HepG2 (cell line): ENCODE measurements at regions not wholly inside any gene's neighbourhood (a gene's known extent, or its start where the extent isn't known, plus 50 kb on each side); places are given as distances from the start of the nearest gene placed in this dataset.

ENCODE experiments used
- ATAC-seq: fragments of 200-7000 bp; cut with Tn5 transposase; 3 replicates; pipeline ENCODE4 v1.9.1; 2020; ENCODE audit warnings: mild to moderate bottlenecking, moderate library complexity
- BruUV-seq: library from RNA; stranded (reverse); fragments of 400-500 nt; replicated peaks from 2 replicates; lab custom pipeline; 2021; lab: Mats Ljungman, UMichigan
- CTCF ChIA-PET: fragments of 300-600 bp; formaldehyde crosslinking; extraction: SDS; loops from one replicate; lab custom pipeline; 2021; ENCODE audit warnings: low total read pairs, inconsistent platforms, low intra/inter-chr PET ratio; lab: Yijun Ruan, JAX
- POLR2A ChIA-PET: fragments of 350-600 bp; sonication (Branson Sonifier 250); formaldehyde crosslinking; loops from one replicate; lab custom pipeline; 2020; ENCODE audit warnings: antibody characterized with exemption, inconsistent platforms; lab: Yijun Ruan, JAX
- DNase-seq: peaks from one replicate; pipeline ENCODE4 v3.0.0-alpha.2; 2015; ENCODE audit warnings: low spot score
- FAIRE-seq: peaks from 3 replicates; lab custom pipeline; 2011; peaks lifted over from hg19 to GRCh38; lab: Jason Lieb, UNC
- H2AFZ ChIP-seq: one replicate; pipeline ENCODE4 v1.6.1; 2011; ENCODE audit warnings: low read length, inconsistent platforms
- H3K27ac ChIP-seq: fragments of 300-600 bp; 3 replicates; pipeline ENCODE4 v1.8.0; 2011; ENCODE audit warnings: mixed run types, mild to moderate bottlenecking, mixed read lengths, low read length, inconsistent platforms; ENCODE audit not compliant: insufficient read depth; ENCODE audit errors: extremely low read length
- H3K27me3 ChIP-seq, 2 experiments: fragments of 200-600 bp in 1 of 2; 2 replicates in 1 of 2; 3 replicates in 1 of 2; pipeline versions ENCODE4 v1.6.0 to v1.8.0; 2011; ENCODE audit warnings: low read length in 2 of 2, mild to moderate bottlenecking in 2 of 2, moderate library complexity in 2 of 2, inconsistent platforms in 1 of 2; ENCODE audit not compliant: insufficient read depth in 2 of 2, control insufficient read depth in 1 of 2
- H3K36me3 ChIP-seq, 2 experiments: fragments of 200-600 bp in 1 of 2; replicated peaks in 1 of 2; 2 replicates in 1 of 2; 3 replicates in 1 of 2; pipeline versions ENCODE4 v1.5.1 to v1.8.0; 2011; ENCODE audit warnings: low read length in 2 of 2, inconsistent platforms in 1 of 2; ENCODE audit not compliant: insufficient read depth in 2 of 2, control insufficient read depth in 1 of 2
- H3K4me1 ChIP-seq: 2 replicates; pipeline ENCODE4 v1.5.1; 2012; ENCODE audit warnings: low read length, inconsistent platforms; ENCODE audit not compliant: insufficient read depth
- H3K4me2 ChIP-seq: 2 replicates; pipeline ENCODE4 v1.6.0; 2011; ENCODE audit warnings: low read depth, low read length, inconsistent platforms
- H3K4me3 ChIP-seq, 3 experiments: fragments of 200-600 bp in 1 of 3; sonication (generic), shearing (Covaris generic) in 1 of 3; replicated peaks in 1 of 3; 2 replicates each; pipeline ENCODE4 v1.5.1; 2011 to 2016; ENCODE audit warnings: low read length in 3 of 3, inconsistent platforms in 2 of 3, low read depth in 2 of 3, mild to moderate bottlenecking in 2 of 3, control low read depth in 1 of 3, mixed read lengths in 1 of 3; ENCODE audit not compliant: insufficient read depth in 1 of 3
- H3K79me2 ChIP-seq: one replicate; pipeline ENCODE4 v1.6.1; 2011; ENCODE audit warnings: low read length, inconsistent platforms; ENCODE audit not compliant: insufficient read depth
- H3K9ac ChIP-seq: 2 replicates; pipeline ENCODE4 v1.6.0; 2011; ENCODE audit warnings: mild to moderate bottlenecking, low read depth, low read length, inconsistent platforms; ENCODE audit not compliant: insufficient read depth
- H3K9me3 ChIP-seq: 2 replicates; pipeline ENCODE4 v1.5.1; 2012; ENCODE audit warnings: mild to moderate bottlenecking, low read length
- H4K20me1 ChIP-seq: 2 replicates; pipeline ENCODE4 v1.6.0; 2011; ENCODE audit warnings: inconsistent platforms, mild to moderate bottlenecking, low read length, moderate library complexity; ENCODE audit not compliant: insufficient read depth
- CBX2 ChIP-seq, 2 experiments: fragments of 200-600 bp in 1 of 2; sonication (generic); formaldehyde crosslinking in 1 of 2; IDR thresholded peaks; 2 replicates each; pipeline versions ENCODE4 v1.7.0 to v1.8.1; 2018 to 2022; ENCODE audit warnings: low read depth in 2 of 2, low read length in 1 of 2, mild to moderate bottlenecking in 1 of 2, missing genetic modification reagents in 1 of 2
- CEBPB ChIP-seq: IDR thresholded peaks from 2 replicates; pipeline ENCODE4 v1.6.1; 2011; ENCODE audit warnings: low read depth, low read length, improper control_type of control experiment, borderline replicate concordance
- GFI1 ChIP-seq: sonication (generic); formaldehyde crosslinking; IDR thresholded peaks from 2 replicates; pipeline ENCODE4 v1.5.0; 2020; ENCODE audit warnings: missing genetic modification reagents, mild to moderate bottlenecking, borderline replicate concordance
- IRX3 ChIP-seq: sonication (generic); formaldehyde crosslinking; IDR thresholded peaks from 2 replicates; pipeline ENCODE4 v1.8.1; 2023; ENCODE audit warnings: mild to moderate bottlenecking, low read depth, missing genetic modification reagents, borderline replicate concordance
- JUNB ChIP-seq: sonication (generic); formaldehyde crosslinking; IDR thresholded peaks from 2 replicates; pipeline ENCODE4 v1.8.0; 2022; ENCODE audit warnings: missing genetic modification reagents, mild to moderate bottlenecking, borderline replicate concordance
- KDM4B ChIP-seq: sonication (generic); formaldehyde crosslinking; IDR thresholded peaks from 2 replicates; pipeline ENCODE4 v1.4.0; 2020; ENCODE audit warnings: missing genetic modification reagents
- MAZ ChIP-seq, 2 experiments: sonication (generic) in 1 of 2; formaldehyde crosslinking in 1 of 2; IDR thresholded peaks; 2 replicates each; pipeline versions ENCODE4 v1.5.0 to v1.6.1; 2012 to 2020; ENCODE audit warnings: low read depth in 2 of 2, mild to moderate bottlenecking in 2 of 2, borderline replicate concordance in 1 of 2, improper control_type of control experiment in 1 of 2, low read length in 1 of 2, missing genetic modification reagents in 1 of 2, moderate library complexity in 1 of 2
- MEIS2 ChIP-seq: sonication (generic); formaldehyde crosslinking; IDR thresholded peaks from 2 replicates; pipeline ENCODE4 v1.9.0; 2021; ENCODE audit warnings: mild to moderate bottlenecking, missing genetic modification reagents
- RFXAP ChIP-seq: sonication (generic); formaldehyde crosslinking; IDR thresholded peaks from 2 replicates; pipeline ENCODE4 v1.4.0; 2020; ENCODE audit warnings: missing genetic modification reagents, borderline replicate concordance
- SMC3 ChIP-seq: IDR thresholded peaks from 2 replicates; pipeline ENCODE4 v1.6.1; 2011; ENCODE audit warnings: low read length, improper control_type of control experiment
- YEATS4 ChIP-seq: sonication (generic); formaldehyde crosslinking; IDR thresholded peaks from 2 replicates; pipeline ENCODE4 v1.4.0; 2020; ENCODE audit warnings: missing genetic modification reagents, borderline replicate concordance
- ZNF3 ChIP-seq: IDR thresholded peaks from 2 replicates; pipeline ENCODE4 v1.7.0; 2017; ENCODE audit warnings: inconsistent platforms
- ZNF33B ChIP-seq: sonication (generic); formaldehyde crosslinking; IDR thresholded peaks from 2 replicates; pipeline ENCODE4 v1.5.1; 2020; ENCODE audit warnings: mild to moderate bottlenecking, missing genetic modification reagents
- ZSCAN21 ChIP-seq: sonication (generic); formaldehyde crosslinking; IDR thresholded peaks from 2 replicates; pipeline ENCODE4 v1.8.0; 2022; ENCODE audit warnings: mild to moderate bottlenecking, missing genetic modification reagents, moderate library complexity, borderline replicate concordance
- WGBS: methylation state at CpG from one replicate; pipeline ENCODE4 v1.1.6; 2017; ENCODE audit warnings: low lambda C conversion rate; 5-methylcytosine and 5-hydroxymethylcytosine counted together
- in situ Hi-C: cut with HindIII; loops from 2 replicates; pipeline ENCODE4 v1.10.0; 2017; ENCODE audit warnings: low pct_unique_long_range_greater_than_20kb; ENCODE audit not compliant: extremely low pct_ligation_motif_present
- intact Hi-C: fragments of 100-400 bp; cut with micrococcal nuclease; formaldehyde crosslinking; loops from one replicate; pipeline ENCODE4 v1.10.0; 2022; ENCODE audit not compliant: unreplicated experiment
- TF ChIP-seq, protein P1 (sequence below): sonication (generic); formaldehyde crosslinking; IDR thresholded peaks from 2 replicates; pipeline ENCODE4 v1.5.1; 2020; ENCODE audit warnings: missing genetic modification reagents, mild to moderate bottlenecking, borderline replicate concordance
- TF ChIP-seq, protein P2 (sequence below): sonication (generic); formaldehyde crosslinking; IDR thresholded peaks from 2 replicates; pipeline ENCODE4 v1.4.0; 2020; ENCODE audit warnings: low read depth, mild to moderate bottlenecking, missing genetic modification reagents

DNA sequence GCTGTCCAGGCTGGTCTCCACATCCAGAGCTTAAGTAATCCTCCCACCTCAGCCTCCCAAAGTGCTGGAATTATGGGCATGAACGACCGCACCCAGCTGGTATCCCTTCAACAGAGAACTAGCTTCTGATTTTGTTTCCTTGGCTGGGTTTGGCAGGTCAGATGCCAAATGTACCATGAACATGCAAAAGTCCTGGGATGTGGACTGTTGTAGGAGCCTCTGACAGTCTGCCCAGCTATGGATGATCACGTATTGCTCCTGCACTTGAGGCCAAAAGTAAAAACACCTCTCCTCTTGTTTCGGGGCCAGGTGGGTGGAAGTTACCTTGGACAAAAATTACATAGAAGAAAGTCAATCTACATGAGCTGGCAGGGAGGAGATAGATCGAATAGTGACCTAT lies 699.5 kb downstream of the TYW1 start (continued):
- TF ChIP-seq, protein P1, sequence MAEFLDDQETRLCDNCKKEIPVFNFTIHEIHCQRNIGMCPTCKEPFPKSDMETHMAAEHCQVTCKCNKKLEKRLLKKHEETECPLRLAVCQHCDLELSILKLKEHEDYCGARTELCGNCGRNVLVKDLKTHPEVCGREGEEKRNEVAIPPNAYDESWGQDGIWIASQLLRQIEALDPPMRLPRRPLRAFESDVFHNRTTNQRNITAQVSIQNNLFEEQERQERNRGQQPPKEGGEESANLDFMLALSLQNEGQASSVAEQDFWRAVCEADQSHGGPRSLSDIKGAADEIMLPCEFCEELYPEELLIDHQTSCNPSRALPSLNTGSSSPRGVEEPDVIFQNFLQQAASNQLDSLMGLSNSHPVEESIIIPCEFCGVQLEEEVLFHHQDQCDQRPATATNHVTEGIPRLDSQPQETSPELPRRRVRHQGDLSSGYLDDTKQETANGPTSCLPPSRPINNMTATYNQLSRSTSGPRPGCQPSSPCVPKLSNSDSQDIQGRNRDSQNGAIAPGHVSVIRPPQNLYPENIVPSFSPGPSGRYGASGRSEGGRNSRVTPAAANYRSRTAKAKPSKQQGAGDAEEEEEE (CRISPR knock-in tag) = no peak
- TF ChIP-seq KDM4B = no peak
- TF ChIP-seq ZSCAN21 (CRISPR knock-in tag) = no peak
- TF ChIP-seq ZNF3 = no peak
- no peak for TF ChIP-seq RFXAP (CRISPR knock-in tag)
- TF ChIP-seq MAZ (IDR thresholded peaks at IDR 0.05; ENCODE audit: borderline replicate concordance, low read depth, low read length) = no peak
- TF ChIP-seq MAZ (CRISPR knock-in tag; IDR thresholded peaks at IDR 0.05; ENCODE audit: low read depth) = no peak
- TF ChIP-seq GFI1 (CRISPR knock-in tag) = no peak
- TF ChIP-seq SMC3 = no peak
- TF ChIP-seq JUNB = no peak
- TF ChIP-seq, protein P2, sequence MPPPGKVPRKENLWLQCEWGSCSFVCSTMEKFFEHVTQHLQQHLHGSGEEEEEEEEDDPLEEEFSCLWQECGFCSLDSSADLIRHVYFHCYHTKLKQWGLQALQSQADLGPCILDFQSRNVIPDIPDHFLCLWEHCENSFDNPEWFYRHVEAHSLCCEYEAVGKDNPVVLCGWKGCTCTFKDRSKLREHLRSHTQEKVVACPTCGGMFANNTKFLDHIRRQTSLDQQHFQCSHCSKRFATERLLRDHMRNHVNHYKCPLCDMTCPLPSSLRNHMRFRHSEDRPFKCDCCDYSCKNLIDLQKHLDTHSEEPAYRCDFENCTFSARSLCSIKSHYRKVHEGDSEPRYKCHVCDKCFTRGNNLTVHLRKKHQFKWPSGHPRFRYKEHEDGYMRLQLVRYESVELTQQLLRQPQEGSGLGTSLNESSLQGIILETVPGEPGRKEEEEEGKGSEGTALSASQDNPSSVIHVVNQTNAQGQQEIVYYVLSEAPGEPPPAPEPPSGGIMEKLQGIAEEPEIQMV = no peak
- TF ChIP-seq, all 625 proteins: peak for 0

DNA sequence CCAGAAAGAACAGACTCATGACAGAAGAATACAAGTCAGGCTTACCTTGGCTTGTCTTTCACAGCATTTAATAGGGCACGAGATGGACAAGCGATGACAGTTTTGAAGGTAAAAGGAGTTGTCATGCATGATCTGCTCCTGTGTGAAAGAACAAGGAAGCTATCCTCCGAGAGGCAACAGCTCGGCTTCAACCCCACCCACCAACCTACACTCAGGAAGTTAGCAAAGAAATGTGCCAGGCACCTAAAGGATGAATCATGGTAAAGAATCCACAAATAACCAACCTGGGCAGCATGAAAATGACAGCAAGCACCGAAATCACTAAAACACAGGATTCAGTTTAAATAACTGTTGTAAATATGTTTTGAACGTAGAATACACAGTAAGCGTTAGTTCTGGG lies 700.2 kb downstream of the TYW1 start:
- 39% methylated on average over 7 of the region's 7 CpGs for WGBS
- DNase-seq (no peak), ATAC-seq (no peak), FAIRE-seq (no peak)
- Histone ChIP-seq H3K4me2 (no peak overlapping the region), H4K20me1 (no peaks in the 10 kb centered on the region), H3K27me3 (peaks cover 0 to 5% of the 10 kb centered on the region in 2 experiments; a peak in 1 of 5 replicates), H3K79me2 (no peaks in the 10 kb centered on the region), H3K36me3 (no peaks in the 10 kb centered on the region), H2AFZ (no peak overlapping the region), H3K9me3 (no peaks in the 10 kb centered on the region), H3K4me3 (no peak overlapping the region), H3K9ac (no peak overlapping the region), H3K4me1 (peaks cover 7% of the 10 kb centered on the region), H3K27ac (no peak overlapping the region)
- POLR2A ChIA-PET = no interaction called here
- intact Hi-C loops = no loop called here
- TF ChIP-seq IRX3 (no peak), CEBPB (no peak), MEIS2 (CRISPR knock-in tag) (no peak), ZNF33B (CRISPR knock-in tag) (no peak), YEATS4 (CRISPR knock-in tag) (no peak), CBX2 (IDR thresholded peaks at IDR 0.05; ENCODE audit: low read depth, low read length) (no peak), CBX2 (CRISPR knock-in tag; IDR thresholded peaks at IDR 0.05; ENCODE audit: low read depth) (no peak)
- BruUV-seq = no TSS peak
- CTCF ChIA-PET = no interaction called here
- in situ Hi-C loops = no loop called here
